CD8-positive, alpha-beta memory T cell (primary cell): ENCODE measurements at regions not wholly inside any gene's neighbourhood (a gene's known extent, or its start where the extent isn't known, plus 50 kb on each side); places are given as distances from the start of the nearest gene placed in this dataset.

Experiments
- CTCF ChIA-PET: fragments of 350-600 bp; sonication (Branson Sonifier 250); formaldehyde crosslinking; loops from one replicate; lab custom pipeline; 2021; ENCODE audit warnings: antibody characterized with exemption; lab: Charles Lee
- POLR2A ChIA-PET: fragments of 350-600 bp; sonication (Branson Sonifier 250); formaldehyde crosslinking; loops from one replicate; lab custom pipeline; 2021; ENCODE audit warnings: antibody characterized with exemption; lab: Charles Lee
- DNase-seq, 5 donors: peaks; one replicate each; pipeline versions ENCODE4 v3.0.0 to v3.0.0-alpha.2; 2020 to 2022; ENCODE audit warnings: mixed read lengths in 1 of 5
- H3K27ac ChIP-seq: one replicate; pipeline ENCODE4 v1.7.0; 2013; ENCODE audit warnings: low read depth, mild to moderate bottlenecking, low read length, moderate library complexity
- H3K27me3 ChIP-seq: 2 replicates; pipeline ENCODE4 v1.7.0; 2013; ENCODE audit warnings: low read length, mild to moderate bottlenecking; ENCODE audit not compliant: insufficient read depth, poor library complexity, severe bottlenecking
- H3K36me3 ChIP-seq: 2 replicates; pipeline ENCODE4 v1.7.0; 2013; ENCODE audit warnings: mild to moderate bottlenecking, low read length, moderate library complexity; ENCODE audit not compliant: insufficient read depth
- H3K4me1 ChIP-seq: 2 replicates; pipeline ENCODE4 v1.7.0; 2013; ENCODE audit warnings: mild to moderate bottlenecking, low read length, moderate library complexity; ENCODE audit not compliant: insufficient read depth
- H3K4me3 ChIP-seq: 2 replicates; pipeline ENCODE4 v1.7.0; 2013; ENCODE audit warnings: mild to moderate bottlenecking, low read length
- H3K9me3 ChIP-seq: 2 replicates; pipeline ENCODE4 v1.7.0; 2013; ENCODE audit warnings: mild to moderate bottlenecking, low read length
- H3K27ac Mint-ChIP-seq, 8 donors: one replicate each; pipeline ENCODE4 v1.8.0; 2020 to 2021; ENCODE audit warnings: mixed read lengths in 8 of 8, mild to moderate bottlenecking in 6 of 8, inconsistent platforms in 3 of 8, moderate library complexity in 3 of 8
- H3K27me3 Mint-ChIP-seq, 2 donors: one replicate each; pipeline ENCODE4 v1.8.0; 2020 to 2021; ENCODE audit warnings: mixed read lengths in 2 of 2, mild to moderate bottlenecking in 1 of 2, moderate library complexity in 1 of 2
- H3K36me3 Mint-ChIP-seq, 3 donors: one replicate each; pipeline ENCODE4 v1.8.0; 2020 to 2021; ENCODE audit warnings: mixed read lengths in 3 of 3, inconsistent platforms in 1 of 3, mild to moderate bottlenecking in 1 of 3
- H3K4me1 Mint-ChIP-seq, 3 donors: one replicate each; pipeline ENCODE4 v1.8.0; 2020 to 2021; ENCODE audit warnings: mixed read lengths in 3 of 3, inconsistent platforms in 1 of 3, mild to moderate bottlenecking in 1 of 3
- H3K4me3 Mint-ChIP-seq, 7 donors: one replicate each; pipeline ENCODE4 v1.8.0; 2020 to 2021; ENCODE audit warnings: mixed read lengths in 7 of 7, mild to moderate bottlenecking in 6 of 7, moderate library complexity in 4 of 7, inconsistent platforms in 2 of 7
- H3K9me3 Mint-ChIP-seq, 5 donors: one replicate each; pipeline ENCODE4 v1.8.0; 2020 to 2022; ENCODE audit warnings: mixed read lengths in 5 of 5, mild to moderate bottlenecking in 3 of 5, moderate library complexity in 2 of 5, inconsistent platforms in 1 of 5

DNA sequence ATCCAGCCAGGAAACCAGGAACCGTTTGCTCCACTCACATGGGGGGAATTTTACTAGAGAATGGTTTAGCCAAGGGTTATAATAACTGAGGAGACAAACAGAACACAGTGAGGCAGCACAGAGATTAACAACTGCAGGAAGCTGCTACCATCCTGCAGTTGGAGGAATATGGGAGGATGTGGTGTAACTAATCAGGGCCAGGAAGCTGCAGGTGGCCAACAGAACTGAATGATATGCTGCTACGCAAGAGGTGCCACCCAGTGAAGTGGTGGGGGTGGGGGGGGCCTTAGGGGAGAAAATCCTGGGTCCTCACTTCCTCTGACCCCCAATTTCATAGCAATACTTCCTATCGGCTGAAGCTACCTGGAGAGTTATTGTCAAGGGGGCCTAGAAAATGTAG lies 306.4 kb upstream of the STT3B start:
- ChIA-PET CTCF (interaction anchor here (0.8 to 1.8 kb wide), 3 partner anchors 10 to 307 kb away, joined by 3 to 10 read pairs (median 4); partner anchors contain the start of gene STT3B), POLR2A (interaction anchor here (1.6 to 2.8 kb wide), 3 partner anchors 12 to 306 kb away, joined by 5 to 21 read pairs (median 7); partner anchors contain the start of gene STT3B)
- Mint-ChIP-seq H3K27me3 (no peaks in the 10 kb centered on the region), H3K9me3 (no peaks in the 10 kb centered on the region), H3K36me3 (no peaks in the 10 kb centered on the region), H3K4me3 (peak overlapping the region; percentile 8 to 83 (median 73)), H3K4me1 (peaks cover 75 to 90% (median 87%) of the 10 kb centered on the region in 3 donors), H3K27ac (peak overlapping the region; percentile 77 to 97 (median 88))
- no peaks in the 10 kb centered on the region for H3K27me3 ChIP-seq
- H3K27ac ChIP-seq, result peak overlapping the region; percentile 40
- H3K9me3 ChIP-seq, result no peaks in the 10 kb centered on the region
- peak overlapping the region; percentile 16 for H3K4me3 ChIP-seq
- H3K36me3 ChIP-seq, result no peaks in the 10 kb centered on the region
- peak in 3 of 5 donors; percentile 22 to 60 (median 53) for DNase-seq
- H3K4me1 ChIP-seq, result peaks cover 88% of the 10 kb centered on the region

DNA sequence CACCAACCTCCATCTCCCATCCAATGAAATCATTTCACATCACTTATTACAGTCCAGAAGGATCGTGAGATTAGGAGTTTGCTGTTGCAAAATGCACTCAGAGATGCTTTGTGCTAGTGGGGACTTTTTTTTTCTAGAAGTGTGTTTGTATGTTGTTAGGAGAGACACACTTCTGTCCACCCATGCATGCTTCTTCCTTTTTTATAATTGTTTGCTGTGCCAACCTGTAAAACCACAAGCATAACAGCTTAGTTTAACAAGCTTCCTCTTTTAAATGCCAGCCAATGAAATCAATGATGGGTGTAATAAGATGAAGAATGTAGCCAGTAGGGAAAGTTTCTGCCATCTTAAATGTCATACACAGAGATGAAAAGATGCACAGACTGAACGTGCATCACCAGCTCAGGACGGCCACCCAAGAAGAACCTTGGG lies 305.6 kb upstream of the STT3B start:
- Mint-ChIP-seq H3K9me3 (no peaks in the 10 kb centered on the region), H3K36me3 (no peaks in the 10 kb centered on the region), H3K4me3 (peak overlapping the region; percentile 8 to 82 (median 73)), H3K4me1 (peaks cover 77 to 91% (median 88%) of the 10 kb centered on the region in 3 donors), H3K27me3 (no peaks in the 10 kb centered on the region), H3K27ac (peak overlapping the region; percentile 83 to 97 (median 89))
- no peaks in the 10 kb centered on the region for H3K27me3 ChIP-seq
- peaks cover 91% of the 10 kb centered on the region for H3K4me1 ChIP-seq
- POLR2A ChIA-PET, result interaction anchor here (1.6 to 2.8 kb wide), 3 partner anchors 13 to 305 kb away, joined by 5 to 21 read pairs (median 7); partner anchors contain the start of gene STT3B
- DNase-seq, result peak in 2 of 5 donors; percentile 50 to 71
- CTCF ChIA-PET, result interaction anchor here (0.8 to 2.0 kb wide), 5 partner anchors 8 to 306 kb away, joined by 3 to 10 read pairs (median 4); partner anchors contain the start of gene STT3B
- H3K9me3 ChIP-seq, result no peaks in the 10 kb centered on the region
- peak overlapping the region; percentile 7 for H3K4me3 ChIP-seq
- no peaks in the 10 kb centered on the region for H3K36me3 ChIP-seq
- H3K27ac ChIP-seq, result peak overlapping the region; percentile 40

DNA sequence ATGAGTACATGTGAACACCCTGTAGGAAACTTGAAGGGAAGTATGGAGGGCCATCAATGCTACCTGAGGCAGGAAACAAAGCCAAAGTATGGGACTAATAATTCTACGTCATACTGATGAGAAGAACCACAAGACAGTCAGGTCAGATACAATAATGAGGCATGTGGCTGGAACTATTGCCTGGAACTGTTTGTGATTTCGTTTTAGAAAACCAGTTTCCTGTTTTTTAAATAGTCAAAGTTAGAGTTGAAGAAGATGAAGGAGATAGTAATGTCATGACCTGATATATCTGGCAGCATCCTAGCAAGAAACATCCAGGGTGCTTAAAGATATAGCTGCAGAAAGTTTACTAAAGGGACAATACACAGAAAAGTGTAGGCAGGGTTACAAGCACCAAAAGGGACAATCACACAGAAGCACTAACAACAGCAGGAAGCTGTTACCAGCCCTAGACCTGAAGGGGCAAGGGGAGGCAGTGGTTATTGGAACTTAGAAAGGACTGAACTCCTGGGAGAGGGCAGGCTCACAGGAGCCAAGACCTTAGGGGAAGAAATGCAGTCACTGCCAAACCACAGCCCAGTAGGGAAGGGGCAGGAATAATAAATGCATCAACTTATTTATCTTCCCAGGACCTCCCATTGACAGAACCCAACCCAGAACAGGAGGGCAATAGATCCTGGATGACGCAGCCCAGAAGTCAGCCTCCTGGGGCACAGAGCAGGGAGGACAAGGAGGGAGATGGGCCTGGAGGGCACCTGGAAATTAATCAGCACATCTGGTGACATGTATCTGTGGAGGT lies 302.1 kb upstream of the STT3B start:
- Mint-ChIP-seq H3K4me3 (peak overlapping the region in 6 of 7 donors; percentile 1 to 87 (median 60)), H3K9me3 (no peaks in the 10 kb centered on the region), H3K27ac (peak overlapping the region in 7 of 8 donors; percentile 16 to 81 (median 67)), H3K4me1 (peaks cover 75 to 95% (median 89%) of the 10 kb centered on the region in 3 donors), H3K27me3 (peaks cover 0 to 3% of the 10 kb centered on the region in 2 donors), H3K36me3 (no peaks in the 10 kb centered on the region)
- H3K36me3 ChIP-seq, result no peaks in the 10 kb centered on the region
- no peak overlapping the region for H3K27ac ChIP-seq
- no peak overlapping the region for H3K4me3 ChIP-seq
- ChIA-PET CTCF (no interaction called here), POLR2A (no interaction called here)
- DNase-seq, result peak in 1 of 5 donors; percentile 4
- no peaks in the 10 kb centered on the region for H3K9me3 ChIP-seq
- H3K4me1 ChIP-seq, result peaks cover 77% of the 10 kb centered on the region
- no peaks in the 10 kb centered on the region for H3K27me3 ChIP-seq

DNA sequence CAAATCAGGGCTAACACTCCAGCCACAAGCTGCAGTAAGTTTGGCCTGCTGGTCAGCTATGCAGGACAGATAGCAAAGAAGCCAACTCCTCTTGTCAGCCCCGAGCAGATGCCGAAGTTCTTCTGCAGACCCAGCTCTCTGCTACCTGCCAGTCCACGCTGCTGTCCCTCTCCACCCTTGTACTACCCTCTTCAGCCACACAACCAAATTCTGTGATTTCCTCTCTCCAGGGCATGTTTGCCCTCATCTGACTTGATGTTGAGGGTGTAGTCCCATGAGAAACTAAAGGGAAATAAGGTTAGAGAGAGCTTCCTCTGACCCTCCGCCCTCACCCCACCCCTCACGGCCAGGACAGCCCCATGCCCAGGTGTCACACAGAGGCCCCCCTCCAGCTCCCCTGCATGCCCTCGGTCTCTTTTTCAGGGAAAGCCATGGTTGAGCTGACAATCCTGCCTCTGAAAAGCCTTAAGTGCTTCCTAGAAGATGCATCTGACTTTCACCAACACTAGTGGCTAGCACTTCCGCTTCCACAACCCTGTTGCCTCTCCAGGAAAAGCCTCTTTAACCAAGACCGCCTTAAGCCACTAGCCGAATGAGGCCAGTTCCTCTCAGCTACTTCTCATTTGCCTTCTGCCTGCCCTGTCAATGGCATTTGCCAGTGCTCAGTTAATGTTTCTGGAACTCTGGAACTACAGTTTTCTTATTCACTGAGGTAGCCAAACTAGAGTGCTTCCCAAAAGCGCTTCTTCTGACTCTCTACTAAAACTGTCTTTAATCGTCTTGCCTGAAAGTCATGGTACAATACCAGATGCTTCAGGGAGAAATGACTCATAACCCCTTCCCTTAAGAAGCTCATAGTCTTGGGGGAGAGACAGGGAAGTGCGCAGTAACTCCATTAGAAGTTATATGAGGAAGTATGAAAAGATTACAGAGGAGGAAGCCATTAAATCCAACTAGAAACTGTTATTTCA lies 300.4 kb upstream of the STT3B start:
- peak overlapping the region in 2 of 7 donors; percentile 46 to 47 for H3K4me3 Mint-ChIP-seq
- H3K36me3 Mint-ChIP-seq, result no peaks in the 10 kb centered on the region

DNA sequence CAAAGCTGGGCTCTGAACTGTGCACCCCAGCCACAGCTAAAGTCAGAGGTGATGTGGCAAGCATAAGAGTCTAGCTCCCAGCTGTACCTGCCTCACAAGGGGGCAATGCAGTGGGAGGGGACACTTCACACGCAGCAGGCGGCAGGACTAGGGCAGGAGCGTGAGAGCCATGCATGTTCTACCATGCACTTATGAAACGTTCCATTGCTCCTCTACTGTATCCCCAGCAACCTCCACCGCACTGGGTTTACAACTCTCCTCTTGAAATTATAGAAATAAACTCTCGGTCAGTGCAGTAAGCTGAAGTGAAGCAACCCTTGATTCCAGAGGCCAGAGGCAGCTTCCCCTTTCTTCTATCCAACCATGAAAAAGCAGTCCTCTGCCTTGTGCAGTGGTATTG lies 298.6 kb upstream of the STT3B start:
- ChIA-PET CTCF (no interaction called here), POLR2A (no interaction called here)
- no peaks in the 10 kb centered on the region for H3K36me3 ChIP-seq
- Mint-ChIP-seq H3K36me3 (no peaks in the 10 kb centered on the region), H3K4me3 (peak overlapping the region in 1 of 7 donors; percentile 38), H3K4me1 (peaks cover 46 to 63% (median 58%) of the 10 kb centered on the region in 3 donors), H3K27me3 (peaks cover 0 to 3% of the 10 kb centered on the region in 2 donors), H3K27ac (no peak overlapping the region), H3K9me3 (no peaks in the 10 kb centered on the region)
- no peak overlapping the region for H3K4me3 ChIP-seq
- no peak for DNase-seq
- H3K27me3 ChIP-seq, result no peaks in the 10 kb centered on the region
- no peak overlapping the region for H3K27ac ChIP-seq
- H3K9me3 ChIP-seq, result no peaks in the 10 kb centered on the region
- H3K4me1 ChIP-seq, result peaks cover 42% of the 10 kb centered on the region

More for the DNA sequence above, 300.4 kb upstream of the STT3B start:
- ChIA-PET CTCF (interaction anchor here (1.3 kb wide), 1 partner anchor 13 kb away, joined by 4 read pairs; no protein-coding TSS in a partner anchor), POLR2A (interaction anchor here (0.6 kb wide), 1 partner anchor 30 kb away, joined by 3 read pairs; no protein-coding TSS in a partner anchor)
- H3K27me3 ChIP-seq, result no peaks in the 10 kb centered on the region
- no peak for DNase-seq
- no peak overlapping the region for H3K27ac ChIP-seq
- Mint-ChIP-seq H3K27ac (peak overlapping the region in 7 of 8 donors; percentile 23 to 83 (median 45)), H3K27me3 (peaks cover 0 to 3% of the 10 kb centered on the region in 2 donors), H3K9me3 (no peaks in the 10 kb centered on the region), H3K4me1 (peaks cover 58 to 78% (median 72%) of the 10 kb centered on the region in 3 donors)
- peaks cover 60% of the 10 kb centered on the region for H3K4me1 ChIP-seq
- H3K4me3 ChIP-seq, result no peak overlapping the region
- H3K36me3 ChIP-seq, result no peaks in the 10 kb centered on the region
- H3K9me3 ChIP-seq, result no peaks in the 10 kb centered on the region

DNA sequence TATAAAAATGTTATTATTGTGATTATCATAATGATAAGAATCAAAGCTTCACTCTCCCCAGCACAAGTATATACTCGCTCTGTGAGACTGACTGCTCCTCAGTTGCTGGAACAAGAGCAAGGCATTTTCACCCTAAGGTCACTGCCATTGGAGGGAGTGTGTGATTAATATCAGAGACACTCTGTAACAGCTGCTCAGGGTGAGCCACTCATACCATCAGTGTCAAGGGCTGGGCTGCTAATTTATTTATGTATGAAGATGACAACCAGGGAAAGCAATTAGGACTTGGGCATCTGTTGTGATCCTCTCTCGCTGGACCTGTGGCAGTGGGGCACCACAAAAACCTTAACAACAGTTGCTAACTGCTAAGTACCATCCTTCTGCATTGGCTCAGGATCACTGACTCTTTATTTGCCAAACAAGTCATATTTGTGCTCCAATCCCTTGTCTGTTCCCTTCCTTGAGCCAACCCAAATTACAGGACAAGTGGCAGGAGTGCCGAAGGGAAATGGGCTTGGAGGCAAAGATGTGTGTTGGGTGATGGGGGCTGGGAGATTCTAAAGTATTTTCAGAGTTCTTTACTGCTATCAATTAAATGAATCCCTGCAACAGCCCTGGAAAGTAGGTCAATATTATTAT lies 297.5 kb upstream of the STT3B start:
- no peaks in the 10 kb centered on the region for H3K36me3 Mint-ChIP-seq
- POLR2A ChIA-PET, result no interaction called here
- no peaks in the 10 kb centered on the region for H3K27me3 ChIP-seq
- H3K4me3 ChIP-seq, result no peak overlapping the region
- no peaks in the 10 kb centered on the region for H3K9me3 ChIP-seq
- H3K4me1 ChIP-seq, result peaks cover 34% of the 10 kb centered on the region
- H3K27me3 Mint-ChIP-seq, result peaks cover 0 to 6% of the 10 kb centered on the region in 2 donors
- no peak overlapping the region for H3K27ac ChIP-seq
- no peak for DNase-seq
- CTCF ChIA-PET, result no interaction called here
- no peaks in the 10 kb centered on the region for H3K9me3 Mint-ChIP-seq
- no peaks in the 10 kb centered on the region for H3K36me3 ChIP-seq
- peak overlapping the region in 1 of 8 donors; percentile 17 for H3K27ac Mint-ChIP-seq
- H3K4me3 Mint-ChIP-seq, result no peak overlapping the region
- H3K4me1 Mint-ChIP-seq, result peaks cover 42 to 52% (median 49%) of the 10 kb centered on the region in 3 donors

DNA sequence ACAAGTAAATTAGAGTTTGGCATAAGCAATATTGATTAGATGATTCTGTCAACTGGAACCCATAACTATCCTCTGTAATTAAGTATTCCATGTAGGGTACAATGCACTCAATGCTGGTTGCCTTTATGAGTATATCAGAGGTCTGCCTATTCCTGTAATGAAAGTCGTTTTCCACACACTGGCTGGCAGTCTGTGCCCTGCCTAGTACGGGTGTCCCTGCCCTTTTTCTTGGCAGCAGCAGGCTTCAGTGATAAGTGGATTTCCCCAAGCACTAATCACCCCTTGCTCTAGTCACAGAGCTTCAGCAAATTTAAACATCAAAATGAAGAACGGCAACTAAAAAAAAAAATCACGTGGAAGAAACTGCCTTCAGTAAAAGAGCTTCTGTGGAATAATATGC lies 294.8 kb upstream of the STT3B start:
- Histone ChIP-seq H3K4me3 (no peak overlapping the region), H3K9me3 (no peaks in the 10 kb centered on the region), H3K4me1 (peaks cover 8% of the 10 kb centered on the region), H3K36me3 (no peaks in the 10 kb centered on the region), H3K27ac (no peak overlapping the region), H3K27me3 (no peaks in the 10 kb centered on the region)
- CTCF ChIA-PET, result no interaction called here
- H3K36me3 Mint-ChIP-seq, result no peaks in the 10 kb centered on the region
- no peak overlapping the region for H3K27ac Mint-ChIP-seq
- POLR2A ChIA-PET, result no interaction called here
- peaks cover 0 to 6% of the 10 kb centered on the region in 2 donors for H3K27me3 Mint-ChIP-seq
- H3K4me1 Mint-ChIP-seq, result peaks cover 15 to 32% (median 25%) of the 10 kb centered on the region in 3 donors
- H3K9me3 Mint-ChIP-seq, result no peaks in the 10 kb centered on the region
- no peak for DNase-seq
- no peak overlapping the region for H3K4me3 Mint-ChIP-seq
